ENCODE measurements at regions not wholly inside any gene's neighbourhood (a gene's known extent, or its start where the extent isn't known, plus 50 kb on each side); places are given as distances from the start of the nearest gene placed in this dataset.

- Mint-ChIP-seq H3K4me3 (no peak overlapping the region), H3K9me3 (peaks cover 15% of the 10 kb centered on the region), H3K36me3 (ENCODE audit: low read depth) (no peaks in the 10 kb centered on the region), H3K4me1 (no peaks in the 10 kb centered on the region), H3K27me3 (ENCODE audit: low read depth, poor library complexity) (no peaks in the 10 kb centered on the region), H3K27ac (no peak overlapping the region)
- no peak for DNase-seq
- no peak for TF ChIP-seq CTCF (IDR thresholded peaks at IDR 0.05)
Observed at GRCh38 chr2:67532387-67532786, 135.3 kb downstream of the ETAA1 start.

- H3K27me3 Mint-ChIP-seq (ENCODE audit: low read depth, poor library complexity) = no peaks in the 10 kb centered on the region
- H3K4me3 Mint-ChIP-seq = no peak overlapping the region
- peaks cover 8% of the 10 kb centered on the region for H3K36me3 Mint-ChIP-seq (ENCODE audit: low read depth)
- no peak for DNase-seq
- H3K4me1 Mint-ChIP-seq = no peaks in the 10 kb centered on the region
- no peak for TF ChIP-seq CTCF (IDR thresholded peaks at IDR 0.05)
- H3K9me3 Mint-ChIP-seq = peaks cover 30% of the 10 kb centered on the region
- no peak overlapping the region for H3K27ac Mint-ChIP-seq
Observed at GRCh38 chr2:67534745-67535144, 137.6 kb downstream of the ETAA1 start.

GRCh38 chr2:67540962-67541361 lies 143.8 kb downstream of the ETAA1 start:
- TF ChIP-seq CTCF (IDR thresholded peaks at IDR 0.05) = no peak
- Mint-ChIP-seq H3K4me1 (no peaks in the 10 kb centered on the region), H3K9me3 (peaks cover 84% of the 10 kb centered on the region), H3K27me3 (ENCODE audit: low read depth, poor library complexity) (no peaks in the 10 kb centered on the region), H3K4me3 (no peak overlapping the region), H3K27ac (no peak overlapping the region), H3K36me3 (ENCODE audit: low read depth) (peaks cover 8% of the 10 kb centered on the region)
- no peak for DNase-seq

GRCh38 chr2:67544286-67544685 lies 147.2 kb downstream of the ETAA1 start:
- no peak overlapping the region for H3K4me3 Mint-ChIP-seq
- no peak for TF ChIP-seq CTCF (IDR thresholded peaks at IDR 0.05)
- no peak for DNase-seq
- peaks cover 8% of the 10 kb centered on the region for H3K36me3 Mint-ChIP-seq (ENCODE audit: low read depth)
- H3K27ac Mint-ChIP-seq = no peak overlapping the region
- peaks cover 16% of the 10 kb centered on the region for H3K4me1 Mint-ChIP-seq
- no peaks in the 10 kb centered on the region for H3K27me3 Mint-ChIP-seq (ENCODE audit: low read depth, poor library complexity)
- H3K9me3 Mint-ChIP-seq = peaks cover 75% of the 10 kb centered on the region

GRCh38 chr2:67548317-67549201 lies 151.4 kb downstream of the ETAA1 start:
- no peak for TF ChIP-seq CTCF (IDR thresholded peaks at IDR 0.05)
- peaks cover 16% of the 10 kb centered on the region for H3K4me1 Mint-ChIP-seq
- no peak for DNase-seq
- H3K9me3 Mint-ChIP-seq = peaks cover 34% of the 10 kb centered on the region
- H3K27ac Mint-ChIP-seq = no peak overlapping the region
- no peak overlapping the region for H3K4me3 Mint-ChIP-seq
- H3K36me3 Mint-ChIP-seq (ENCODE audit: low read depth) = peaks cover 6% of the 10 kb centered on the region
- H3K27me3 Mint-ChIP-seq (ENCODE audit: low read depth, poor library complexity) = peaks cover 8% of the 10 kb centered on the region

- H3K36me3 Mint-ChIP-seq (ENCODE audit: low read depth) = no peaks in the 10 kb centered on the region
- no peak overlapping the region for H3K4me3 Mint-ChIP-seq
- no peak for DNase-seq
- TF ChIP-seq CTCF (IDR thresholded peaks at IDR 0.05) = no peak
- peaks cover 6% of the 10 kb centered on the region for H3K4me1 Mint-ChIP-seq
- H3K27me3 Mint-ChIP-seq (ENCODE audit: low read depth, poor library complexity) = no peaks in the 10 kb centered on the region
- no peak overlapping the region for H3K27ac Mint-ChIP-seq
- H3K9me3 Mint-ChIP-seq = peaks cover 13% of the 10 kb centered on the region
Observed at GRCh38 chr2:67559156-67559555, 162.0 kb downstream of the ETAA1 start.

All from nephron progenitor cell (in vitro differentiated cells).